H1 (cell line): ENCODE measurements at regions not wholly inside any gene's neighbourhood (a gene's known extent, or its start where the extent isn't known, plus 50 kb on each side); places are given as distances from the start of the nearest gene placed in this dataset.

Experiments used
- BCL11A ChIP-seq, 2 experiments: IDR thresholded peaks; one replicate each; pipeline ENCODE4 v1.6.1; 2011; ENCODE audit warnings: low read depth in 2 of 2, low read length in 2 of 2, mild to moderate bottlenecking in 2 of 2
- CTCF ChIP-seq, 3 experiments: IDR thresholded peaks; 1 replicate in 2 of 3; 2 replicates in 1 of 3; pipeline versions ENCODE4 v1.5.1 to v1.6.1; 2011; ENCODE audit warnings: low read length in 3 of 3, mild to moderate bottlenecking in 3 of 3, inconsistent platforms in 2 of 3, low read depth in 1 of 3, moderate library complexity in 1 of 3; ENCODE audit not compliant: insufficient read depth in 1 of 3; ENCODE audit errors: control extremely low read depth in 1 of 3
- TF ChIP-seq, protein P1 (sequence below): IDR thresholded peaks from 2 replicates; pipeline ENCODE4 v1.6.1; 2011; ENCODE audit warnings: low read depth, mild to moderate bottlenecking, low read length; ENCODE audit not compliant: insufficient read depth

DNA sequence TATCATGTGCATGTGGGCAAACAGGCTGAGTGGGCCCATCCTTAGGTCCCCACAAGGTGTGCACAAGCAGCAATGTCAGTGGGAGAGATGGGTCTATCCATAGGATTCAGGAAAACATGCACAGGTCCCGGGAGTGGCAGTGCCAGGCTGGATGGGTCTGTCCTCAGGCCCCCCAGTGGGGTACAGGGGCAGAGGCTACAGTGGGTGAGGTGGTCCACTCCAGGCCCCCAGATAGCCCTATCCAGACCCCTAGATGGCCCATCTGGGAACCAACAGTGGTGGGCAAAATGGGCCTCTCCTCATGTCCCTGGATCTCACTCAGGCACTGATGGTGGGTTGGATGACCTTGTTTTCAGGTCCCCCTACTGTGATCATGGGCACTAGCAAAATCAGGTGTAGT is 277.8 kb upstream of the SYT1 start (continued):
- TF ChIP-seq, protein P1, sequence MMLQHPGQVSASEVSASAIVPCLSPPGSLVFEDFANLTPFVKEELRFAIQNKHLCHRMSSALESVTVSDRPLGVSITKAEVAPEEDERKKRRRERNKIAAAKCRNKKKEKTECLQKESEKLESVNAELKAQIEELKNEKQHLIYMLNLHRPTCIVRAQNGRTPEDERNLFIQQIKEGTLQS = no peak
- TF ChIP-seq CTCF (IDR thresholded peaks at IDR 0.05; ENCODE audit: control extremely low read depth in 1 of 3, insufficient read depth in 1 of 3, low read depth in 1 of 3, low read length in 3 of 3) (no peak), BCL11A (IDR thresholded peaks at IDR 0.05; ENCODE audit: low read depth in 2 of 2, low read length in 2 of 2) (no peak)
- TF ChIP-seq, all 59 proteins: peak for 0
